ENCODE measurements at regions not wholly inside any gene's neighbourhood (a gene's known extent, or its start where the extent isn't known, plus 50 kb on each side); places are given as distances from the start of the nearest gene placed in this dataset.
"Not testable (repeated sequence)": the region's sequence is repeated elsewhere in the genome, so short reads cannot be mapped to it uniquely, and the experiment has no call there.

DNA sequence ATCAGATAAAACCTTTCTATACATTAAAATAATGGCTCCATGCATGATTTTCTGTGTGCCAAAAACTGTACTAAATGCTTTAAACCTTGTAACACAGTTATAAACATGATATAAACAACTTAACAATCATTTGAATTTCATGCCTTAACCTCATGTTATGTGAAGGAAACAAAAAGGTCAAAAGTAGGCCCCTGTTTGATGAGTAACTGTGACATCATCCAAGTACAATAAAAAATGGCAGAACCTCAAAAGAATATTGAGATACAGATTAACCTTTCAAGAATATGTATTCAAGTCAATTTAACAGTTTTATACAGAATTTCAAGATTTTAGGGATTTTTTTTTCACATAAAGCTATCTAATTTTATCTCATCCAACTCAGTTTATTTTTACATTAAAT lies 310.7 kb upstream of the DCN start:
- no peak for DNase-seq

DNA sequence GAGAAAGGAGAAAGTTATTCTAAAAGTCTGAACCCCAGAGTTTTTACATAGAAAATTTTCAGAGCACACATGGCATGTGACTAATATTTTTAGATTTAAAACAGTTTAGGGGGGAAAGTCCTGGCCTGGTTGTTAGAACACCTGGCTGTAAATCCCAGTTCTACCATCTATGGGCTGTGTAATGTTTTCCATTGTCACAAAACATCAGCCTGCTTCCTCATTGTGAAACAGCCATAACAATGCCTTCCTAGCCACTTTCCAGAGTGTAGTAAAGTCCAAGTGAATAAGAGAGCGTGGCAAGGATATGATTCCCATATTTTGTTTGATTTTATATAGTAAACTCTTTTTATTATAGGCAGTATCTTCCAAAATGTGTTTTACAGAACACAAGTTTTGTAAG lies 310.0 kb upstream of the DCN start:
- no peak for DNase-seq

DNA sequence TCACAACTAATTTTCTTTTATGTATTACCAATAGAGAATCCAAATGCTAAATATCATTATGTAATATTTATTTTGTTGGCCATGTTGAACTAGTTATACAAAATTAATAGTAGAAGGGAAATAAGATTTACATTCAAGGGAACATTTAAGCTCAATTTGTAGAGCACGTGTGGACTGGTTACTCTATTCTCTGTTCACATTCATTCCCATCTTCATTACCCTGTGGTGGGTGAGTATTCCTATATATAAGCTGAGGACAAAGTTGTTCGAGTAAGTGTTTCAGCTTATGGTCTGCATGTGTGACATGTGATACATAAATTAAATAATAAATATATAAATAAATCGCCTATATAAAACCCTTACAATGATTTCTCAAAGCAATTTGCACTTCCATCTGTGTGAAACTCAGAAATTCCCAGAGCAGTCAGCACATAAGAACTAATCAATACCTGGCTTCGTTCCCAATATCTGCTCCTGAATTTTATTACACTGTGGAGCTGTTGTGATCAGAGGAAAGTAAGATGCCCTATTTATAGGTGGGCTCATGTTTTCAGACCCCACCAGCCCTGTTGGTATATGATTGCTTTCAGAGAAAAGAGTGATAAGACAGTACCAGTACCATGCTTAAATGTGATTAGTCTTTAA lies 308.2 kb upstream of the DCN start:
- no peak for DNase-seq

DNA sequence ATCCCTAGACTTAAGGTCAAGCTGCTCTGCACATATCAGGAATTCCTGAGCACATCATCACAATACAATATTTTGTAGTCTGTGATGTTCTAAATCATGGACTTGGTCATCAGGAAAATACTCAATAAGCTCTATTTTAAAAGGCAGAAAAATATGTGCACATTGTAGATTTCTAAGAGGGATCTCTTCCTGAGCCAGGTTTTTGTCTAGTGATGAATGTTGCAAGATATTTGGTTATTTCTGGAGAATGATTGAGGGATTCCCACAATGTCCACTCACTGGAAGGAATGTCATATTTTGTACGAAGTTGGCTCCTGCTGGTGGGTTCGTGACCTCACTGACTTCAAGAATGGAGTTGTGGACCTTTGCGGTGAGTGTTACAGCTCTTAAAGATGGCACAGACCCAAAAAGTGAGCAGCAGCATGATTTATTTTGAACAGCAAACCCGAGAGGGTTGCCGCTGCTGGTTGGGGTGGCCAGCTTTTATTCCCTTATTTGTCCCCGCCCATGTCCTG lies 300.9 kb upstream of the DCN start:
- DNase-seq, result no peak

DNA sequence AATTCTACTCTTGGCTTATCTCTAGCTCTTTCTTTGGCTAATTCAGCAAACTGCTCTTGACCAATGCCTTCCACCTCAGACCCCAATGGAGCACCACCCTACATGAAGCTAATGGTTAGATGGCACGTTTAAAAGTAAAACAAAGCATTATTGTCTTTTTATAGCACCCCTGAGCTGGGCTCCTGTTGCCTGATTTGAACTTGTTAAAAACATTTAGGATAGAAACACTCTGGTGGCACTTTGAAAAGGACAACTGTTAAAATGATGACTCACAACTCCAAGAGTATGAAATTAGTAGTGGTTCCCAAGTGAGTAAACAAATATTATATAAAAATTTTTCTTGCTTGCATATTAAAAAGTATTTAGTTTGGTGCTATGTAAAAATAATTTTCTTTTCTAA lies 299.6 kb upstream of the DCN start:
- DNase-seq, result no peak

DNA sequence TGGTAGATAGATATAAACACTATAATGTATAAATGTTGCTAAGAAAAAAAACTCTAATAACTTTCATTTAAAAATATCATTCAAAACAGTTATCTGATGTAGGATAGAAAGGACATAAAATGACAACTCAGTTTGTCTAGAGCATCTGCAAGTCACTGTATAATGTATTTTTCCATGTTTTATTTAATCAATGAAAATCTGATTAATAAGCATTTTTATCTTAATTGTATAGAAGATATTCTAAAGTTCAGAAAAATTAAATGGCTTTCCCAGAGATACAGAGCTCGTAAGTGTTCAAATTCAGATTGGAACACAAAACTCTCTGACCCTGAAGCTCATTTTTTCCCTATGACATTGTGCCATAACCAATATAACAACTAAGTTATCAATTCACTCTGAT lies 295.9 kb upstream of the DCN start:
- no peak for DNase-seq

DNA sequence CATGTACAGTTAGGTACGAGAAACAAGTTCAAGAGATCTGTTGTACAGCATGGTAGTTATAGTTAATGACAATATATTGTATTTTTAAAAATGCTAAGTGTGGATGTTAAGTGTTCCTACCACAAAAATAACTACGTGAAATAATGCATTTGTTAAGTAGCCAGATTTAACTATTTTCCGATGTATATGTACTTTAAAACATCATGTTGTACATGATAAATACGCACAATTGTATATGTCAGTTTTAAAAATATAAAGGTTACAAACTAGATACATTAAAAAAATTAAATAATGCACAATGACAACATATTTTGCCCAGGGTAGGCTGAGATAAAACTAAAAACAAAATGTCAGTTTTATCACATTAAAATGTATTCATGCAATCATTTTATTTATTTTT lies 285.1 kb upstream of the DCN start:
- DNase-seq, result no peak

DNA sequence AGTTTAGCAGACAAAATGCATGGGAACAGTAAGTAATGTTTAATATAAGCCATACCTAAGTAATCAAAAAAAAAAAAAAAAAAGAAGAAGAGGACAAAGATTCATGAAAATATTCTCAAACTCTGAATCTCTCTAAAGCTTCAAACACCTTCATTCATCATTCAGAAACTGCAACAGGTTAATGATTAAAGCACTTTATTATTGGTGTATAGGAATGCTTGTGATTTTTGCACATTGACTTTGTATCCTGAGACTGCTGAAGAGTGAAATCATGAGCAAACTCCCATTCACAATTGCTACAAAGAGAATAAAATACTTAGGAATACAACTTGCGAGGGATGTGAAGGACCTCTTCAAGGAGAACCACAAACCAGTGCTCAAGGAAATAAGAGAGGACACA lies 278.4 kb upstream of the DCN start:
- no peak for DNase-seq

DNA sequence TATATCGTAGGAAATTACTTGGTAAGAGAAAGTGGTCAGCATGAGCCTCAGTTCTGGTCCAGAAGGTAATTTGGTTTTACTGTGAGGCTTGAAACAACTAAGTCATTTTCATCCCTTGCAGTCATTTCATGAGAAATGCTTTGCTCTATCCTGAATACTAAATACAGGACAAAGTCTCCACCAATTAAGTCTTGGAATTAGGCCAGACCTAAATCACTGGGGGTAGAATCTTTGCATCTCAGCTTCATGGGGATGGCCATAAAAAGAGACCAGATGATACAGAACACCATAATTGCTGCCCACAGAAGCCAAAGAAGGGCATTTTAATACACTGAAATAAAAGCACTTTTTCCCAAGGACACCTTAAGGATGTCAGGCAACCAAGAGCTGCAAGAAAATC lies 277.9 kb upstream of the DCN start:
- no peak for DNase-seq

DNA sequence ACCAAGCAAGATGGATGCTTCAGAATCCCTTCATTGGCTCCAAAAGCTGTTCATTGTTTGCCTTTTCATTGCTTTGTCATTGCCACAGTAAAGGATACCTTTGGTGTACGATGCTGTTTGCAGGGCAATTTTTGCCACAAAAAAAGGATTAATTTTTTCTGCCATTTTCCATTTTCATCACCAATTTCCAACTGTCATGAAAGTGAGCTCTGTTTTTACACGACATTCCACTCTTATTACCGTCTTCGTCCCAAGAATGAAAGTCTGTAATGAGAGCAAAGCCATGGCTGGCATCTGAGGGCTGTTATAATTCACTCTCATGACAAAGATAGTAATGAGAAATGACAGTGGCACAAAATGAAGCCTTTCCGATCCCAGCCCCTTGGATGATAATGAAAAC lies 272.7 kb upstream of the DCN start:
- no peak for DNase-seq

DNA sequence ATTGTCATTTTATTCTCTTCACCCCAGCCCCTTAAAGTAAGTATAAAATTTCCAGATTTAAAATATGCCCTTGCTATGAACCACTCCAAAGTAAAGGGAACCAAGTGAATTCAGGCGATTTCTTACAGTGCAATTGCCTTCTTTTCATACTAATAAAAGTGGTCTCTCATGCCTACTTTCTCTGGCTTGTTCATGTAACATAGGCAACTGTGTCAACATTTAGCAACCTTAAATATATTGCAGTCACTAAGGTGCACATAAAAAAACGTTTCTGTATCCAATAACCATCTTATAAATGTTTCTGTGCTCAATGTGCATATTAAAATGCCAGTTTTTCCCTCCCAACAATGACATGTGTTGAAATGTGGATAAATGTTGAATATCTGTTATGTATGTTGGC lies 271.6 kb upstream of the DCN start:
- DNase-seq, result no peak

DNA sequence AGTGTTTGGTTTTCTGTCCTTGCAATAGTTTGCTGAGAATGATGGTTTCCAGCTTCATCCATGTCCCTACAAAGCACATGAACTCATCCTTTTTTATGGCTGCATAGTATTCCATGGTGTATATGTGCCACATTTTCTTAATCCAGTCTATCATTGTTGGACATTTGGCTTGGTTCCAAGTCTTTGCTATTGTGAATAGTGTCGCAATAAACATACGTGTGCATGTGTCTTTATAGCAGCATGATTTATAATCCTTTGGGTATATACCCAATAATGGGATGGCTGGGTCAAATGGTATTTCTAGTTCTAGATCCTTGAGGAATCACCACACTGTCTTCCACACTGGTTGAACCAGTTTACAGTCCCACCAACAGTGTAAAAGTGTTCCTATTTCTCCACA lies 269.8 kb upstream of the DCN start:
- not testable (repeated sequence) for DNase-seq

DNA sequence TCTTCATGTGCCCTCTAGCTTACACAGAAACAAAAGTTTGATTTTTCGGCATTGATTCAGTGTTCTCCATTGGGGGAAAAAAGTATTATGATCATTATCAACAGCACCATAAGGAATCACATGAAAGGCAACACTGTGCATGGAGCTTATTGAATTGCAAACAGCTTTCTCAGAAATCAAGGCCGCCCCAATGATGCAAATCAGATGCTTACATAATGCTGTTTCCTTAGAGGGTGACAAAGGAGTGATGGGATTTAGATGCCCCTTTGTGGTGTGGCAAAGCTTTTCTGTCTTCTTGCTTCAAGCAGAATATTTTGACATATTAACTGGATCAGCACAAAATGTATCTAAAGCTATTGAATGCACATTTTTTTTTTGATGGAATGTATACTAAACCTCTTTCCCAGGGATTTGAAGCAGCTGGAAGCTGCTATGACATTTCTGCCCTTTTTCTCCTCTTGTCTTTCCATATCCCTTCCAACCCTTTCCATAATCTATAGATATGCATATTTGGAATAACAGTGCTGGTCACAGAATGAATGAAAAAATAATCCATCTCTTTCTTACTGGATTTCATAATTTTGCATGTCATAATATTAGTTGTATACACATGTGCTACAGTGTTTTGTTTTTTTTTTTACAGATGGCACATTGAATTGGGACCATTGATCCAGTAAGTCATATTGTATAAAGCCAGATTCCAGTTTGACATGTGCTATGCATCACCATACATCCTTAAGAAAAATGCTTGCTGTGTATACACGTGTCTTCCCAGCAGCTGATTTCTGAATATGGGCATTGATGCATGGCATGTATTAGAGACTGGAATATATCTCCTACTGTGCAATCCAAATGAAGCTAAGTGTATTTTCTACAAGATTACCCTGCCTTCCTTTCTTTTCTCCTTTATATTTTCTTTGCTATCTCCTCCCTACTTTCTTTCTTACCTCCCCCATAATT lies 259.7 kb upstream of the DCN start:
- no peak for DNase-seq

DNA sequence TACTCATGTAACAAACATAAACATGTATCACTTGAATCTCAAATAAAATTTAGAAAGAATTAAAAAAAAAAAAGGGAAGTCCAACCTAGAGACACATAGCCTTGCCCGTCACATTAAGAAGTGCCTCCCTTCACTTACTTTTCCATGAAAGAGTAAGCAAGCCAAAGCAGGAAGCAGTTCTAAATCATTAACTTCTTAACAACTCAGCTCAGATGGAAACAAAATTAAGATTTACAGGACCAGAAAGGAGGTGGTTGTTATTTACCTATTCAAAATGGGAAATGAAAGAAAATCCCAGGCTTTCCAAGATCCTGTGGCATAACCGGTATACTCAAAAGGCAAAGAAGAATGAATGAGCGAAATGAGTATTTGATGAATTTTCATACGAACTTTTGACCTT lies 258.6 kb upstream of the DCN start:
- no peak for DNase-seq

DNA sequence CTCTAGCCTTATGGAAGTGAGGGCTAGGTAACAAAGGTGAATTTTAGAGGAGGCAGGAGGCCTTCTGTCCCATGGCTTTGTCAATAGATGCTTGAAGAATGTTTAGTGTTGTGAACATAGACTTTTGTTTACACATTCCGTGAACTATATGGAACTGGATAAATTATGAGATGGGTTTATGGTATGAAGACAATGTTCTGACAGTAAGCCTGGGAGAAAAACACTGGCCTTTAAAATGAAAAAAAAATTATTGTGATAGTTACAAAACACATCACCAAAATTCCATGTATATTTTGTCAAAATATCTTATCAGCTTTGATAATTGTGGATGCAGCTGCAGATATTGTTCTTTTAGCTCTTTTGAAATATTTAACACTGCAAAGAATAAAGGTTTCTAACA lies 251.5 kb upstream of the DCN start:
- no peak for DNase-seq

DNA sequence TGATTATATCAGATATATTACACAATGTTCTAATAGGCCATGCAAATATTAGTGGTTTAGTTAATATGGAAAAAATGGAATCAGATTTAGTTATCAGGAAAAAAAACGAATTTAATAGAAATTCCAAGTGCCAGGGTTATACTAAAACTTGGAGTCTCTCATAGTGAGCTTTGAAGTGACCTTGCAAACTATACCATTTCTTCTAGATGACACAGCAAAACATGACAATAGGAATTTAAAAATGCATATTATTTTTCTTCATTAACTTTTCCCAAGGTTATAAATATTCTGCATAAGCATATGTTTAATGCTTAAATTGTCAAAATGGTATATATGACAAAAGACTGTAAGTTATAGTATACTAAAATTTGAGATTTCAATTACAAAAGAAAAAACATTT lies 250.1 kb upstream of the DCN start:
- DNase-seq, result no peak

DNA sequence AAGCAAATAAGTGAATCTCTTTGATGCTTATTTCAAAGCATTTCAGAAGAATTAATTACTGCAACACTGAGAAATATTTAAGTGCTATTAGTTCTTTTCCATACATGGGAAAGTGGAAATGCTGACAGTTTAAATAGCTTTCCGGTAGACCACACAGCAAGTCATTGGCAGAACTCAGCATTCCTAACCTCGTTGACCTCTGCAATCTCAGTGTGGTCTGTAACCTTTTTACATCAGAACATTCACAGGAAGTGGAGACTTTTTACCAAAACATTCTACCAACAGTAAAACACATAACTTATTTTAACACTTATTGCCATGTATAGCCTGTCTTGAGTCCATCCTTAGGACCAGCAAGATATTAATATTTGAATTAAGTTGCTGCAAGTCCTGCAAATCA lies 249.5 kb upstream of the DCN start:
- DNase-seq, result no peak

DNA sequence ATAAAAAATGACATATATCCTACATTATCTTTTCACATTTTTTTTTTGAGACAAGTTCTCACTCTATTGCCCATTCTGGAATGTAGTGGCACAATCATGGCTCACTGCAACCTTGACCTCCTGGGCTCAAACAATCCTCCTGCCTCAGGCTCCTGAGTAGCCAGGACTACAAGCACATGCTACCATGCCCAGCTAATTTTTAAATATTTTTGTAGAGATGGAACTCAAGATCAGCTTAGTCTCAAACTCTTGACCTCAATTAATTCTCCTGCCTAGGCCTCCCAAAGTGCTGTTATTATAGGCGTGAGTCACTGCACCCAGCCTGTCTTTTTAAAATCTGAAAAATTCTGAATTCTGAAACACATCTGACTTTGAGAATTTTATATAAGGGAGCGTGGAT lies 241.9 kb upstream of the DCN start:
- DNase-seq, result no peak

DNA sequence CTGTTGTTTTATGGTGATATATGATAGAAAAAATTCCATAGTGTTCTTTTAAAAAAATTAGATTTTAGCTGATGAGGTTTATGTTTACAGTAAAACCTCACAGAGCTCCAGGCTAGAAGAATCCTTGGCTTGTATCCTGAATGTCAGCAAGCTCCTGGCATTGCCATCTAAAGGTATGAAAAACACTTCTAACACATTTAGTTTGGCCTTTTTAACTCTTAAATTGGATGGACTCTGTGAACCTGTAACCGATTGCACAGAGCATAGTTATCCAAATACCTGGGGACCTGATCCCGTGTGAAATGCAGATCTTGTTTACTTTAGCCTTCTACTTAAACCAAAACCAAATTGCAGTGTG lies 241.1 kb upstream of the DCN start:
- DNase-seq, result no peak

DNA sequence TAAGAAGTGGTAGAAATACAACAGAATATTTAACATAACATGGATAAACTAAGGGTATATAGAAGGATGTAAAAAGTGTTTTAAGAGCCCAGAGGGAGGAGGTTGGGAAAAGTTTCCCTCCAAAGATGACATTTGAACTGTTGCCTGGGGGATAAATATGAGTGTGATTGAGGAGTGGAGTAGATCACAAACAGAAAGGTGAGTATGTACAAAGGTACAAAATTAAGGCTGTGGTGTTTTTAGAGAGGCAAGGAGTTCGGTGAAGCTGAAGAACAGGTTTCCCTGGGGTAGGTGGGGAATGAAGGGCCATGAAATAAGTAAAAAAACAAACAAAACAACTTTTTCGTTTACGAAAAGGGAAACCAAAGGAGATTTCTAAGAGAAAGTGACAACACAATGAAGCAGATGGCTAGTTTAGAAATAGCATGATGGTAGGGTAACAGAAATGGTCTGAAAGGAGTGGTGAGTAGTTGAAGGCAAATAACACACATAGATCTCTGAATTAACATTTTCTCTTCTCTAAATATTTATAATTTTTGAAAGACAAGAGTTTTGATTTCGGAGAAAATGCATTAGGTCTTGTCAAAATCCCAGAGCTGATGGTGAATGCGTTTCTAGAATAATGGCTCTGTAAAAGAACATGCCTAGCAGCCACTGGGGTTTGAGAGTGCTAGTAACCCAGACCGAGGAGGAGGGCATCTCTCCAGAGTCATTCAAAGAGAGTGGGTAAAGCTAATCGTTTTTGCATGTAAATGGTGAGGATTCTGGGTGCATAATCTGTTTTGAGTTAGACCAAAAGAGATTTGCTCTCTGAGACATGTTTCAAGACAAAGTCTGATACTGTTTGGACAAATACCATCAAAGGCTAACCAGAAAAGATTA lies 240.4 kb upstream of the DCN start:
- DNase-seq, result no peak

DNA sequence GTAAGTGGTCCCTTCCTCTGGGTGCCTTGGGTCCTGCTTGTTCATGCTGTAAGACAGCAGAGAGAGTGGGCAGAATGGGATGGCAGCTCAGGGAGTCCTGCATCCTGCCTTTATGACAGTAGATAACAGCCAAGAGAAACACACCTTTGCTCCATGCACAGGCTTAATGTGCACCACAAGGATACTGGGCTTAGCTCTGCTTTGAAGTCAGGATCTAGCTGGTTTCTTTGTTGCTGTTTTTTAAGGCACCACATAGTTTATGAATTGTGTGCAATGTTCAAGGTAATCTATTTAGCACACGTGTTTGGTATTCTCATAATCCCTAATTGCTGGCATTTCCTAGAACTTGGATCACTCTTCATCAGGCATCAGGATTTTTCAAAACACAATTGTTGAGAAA lies 239.5 kb upstream of the DCN start:
- no peak for DNase-seq

DNA sequence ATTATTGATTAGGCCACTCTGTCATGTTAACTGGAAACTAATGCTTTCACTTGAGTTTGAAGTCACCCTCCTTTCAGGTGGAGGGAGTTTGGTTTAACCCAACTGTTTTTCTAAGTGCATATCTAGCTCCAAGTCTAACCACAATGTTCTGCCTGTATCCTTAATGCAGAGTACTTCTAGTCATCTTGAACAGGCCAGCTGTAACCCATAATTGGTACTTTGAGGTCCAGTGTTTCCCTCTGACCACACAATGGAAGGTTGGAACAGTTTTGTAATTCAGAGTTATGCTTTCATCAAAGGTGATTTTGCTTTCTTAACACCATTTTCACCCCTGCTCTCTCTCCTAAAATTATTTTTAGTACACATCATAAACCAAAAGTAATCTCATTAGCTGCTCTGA lies 237.2 kb upstream of the DCN start:
- DNase-seq, result no peak
